ENCODE measurements at regions not wholly inside any gene's neighbourhood (a gene's known extent, or its start where the extent isn't known, plus 50 kb on each side); places are given as distances from the start of the nearest gene placed in this dataset.

DNA sequence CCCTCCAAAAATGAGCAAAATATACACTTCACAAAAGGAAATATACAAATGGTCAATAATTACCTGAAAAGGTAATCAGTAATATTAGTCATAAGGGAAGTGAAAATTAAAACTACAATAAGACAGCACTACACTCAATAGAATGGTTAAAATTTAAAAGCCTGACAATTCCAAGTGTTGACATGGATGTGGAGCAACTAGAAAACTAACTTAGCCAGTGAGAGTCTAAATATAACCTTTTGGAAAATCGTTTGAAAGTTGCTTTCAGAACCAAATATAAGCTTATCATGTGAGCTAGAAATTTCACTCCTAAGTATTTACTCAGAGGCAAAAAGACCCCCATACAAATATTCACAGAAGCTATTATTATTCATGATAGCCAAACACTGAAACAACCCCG is 105.1 kb upstream of the MVB12B start:
- DNase-seq (ENCODE audit: low read depth in 2 of 2): no peak

DNA sequence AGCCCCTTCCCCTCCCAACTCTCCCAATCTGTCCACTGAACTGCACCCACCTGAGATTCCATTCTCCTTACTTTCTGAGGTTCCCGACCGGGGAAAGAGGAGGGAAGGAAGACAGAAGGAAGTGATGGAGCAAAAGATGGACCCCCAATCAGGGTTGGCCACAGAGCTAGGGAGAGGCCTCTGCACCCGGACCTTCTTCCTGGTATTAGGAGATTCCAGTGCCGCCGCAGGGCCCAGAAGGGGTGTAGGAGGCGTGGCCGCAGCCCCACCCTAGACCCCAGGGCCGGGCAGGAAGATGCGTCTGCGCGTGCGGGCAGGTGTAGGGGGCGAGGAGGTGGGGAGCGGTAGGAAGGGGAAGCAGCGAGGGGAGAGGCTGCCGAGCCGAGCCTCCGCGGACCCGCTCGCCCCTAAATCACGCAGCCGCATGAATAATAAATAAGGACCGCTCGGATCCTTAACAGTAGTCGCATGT is 104.2 kb upstream of the MVB12B start:
- no peak for DNase-seq (ENCODE audit: low read depth in 2 of 2)

DNA sequence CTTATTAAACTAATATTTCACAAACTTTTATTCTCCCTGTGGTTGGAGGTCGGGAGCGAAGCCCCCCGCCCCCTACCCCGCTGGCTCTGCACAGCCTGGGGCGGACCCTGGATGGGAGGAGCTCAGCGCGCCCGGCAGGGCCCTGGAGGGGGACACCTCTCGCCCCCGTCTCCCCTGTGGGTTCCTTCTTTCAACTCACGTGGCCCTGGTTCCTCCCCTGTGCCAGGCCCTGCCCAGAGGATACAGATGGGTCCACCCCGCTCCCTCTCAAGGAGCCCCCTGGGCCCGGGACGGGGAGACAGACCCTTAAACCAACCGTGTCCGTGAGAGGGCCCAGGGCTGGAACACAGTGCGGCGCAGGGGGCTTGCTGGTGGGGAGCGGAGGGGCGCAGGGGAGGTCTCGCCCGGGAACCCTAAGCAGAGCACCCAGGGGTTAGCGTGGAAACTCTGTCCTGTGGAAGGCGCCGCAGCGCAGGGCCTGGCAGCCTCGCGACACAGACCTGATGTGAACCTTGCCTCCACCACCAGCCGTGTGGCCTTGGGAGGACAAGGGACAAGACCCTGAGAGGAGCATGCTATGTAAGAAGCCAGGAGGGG is 103.7 kb upstream of the MVB12B start:
- no peak for DNase-seq (ENCODE audit: low read depth in 2 of 2)

DNA sequence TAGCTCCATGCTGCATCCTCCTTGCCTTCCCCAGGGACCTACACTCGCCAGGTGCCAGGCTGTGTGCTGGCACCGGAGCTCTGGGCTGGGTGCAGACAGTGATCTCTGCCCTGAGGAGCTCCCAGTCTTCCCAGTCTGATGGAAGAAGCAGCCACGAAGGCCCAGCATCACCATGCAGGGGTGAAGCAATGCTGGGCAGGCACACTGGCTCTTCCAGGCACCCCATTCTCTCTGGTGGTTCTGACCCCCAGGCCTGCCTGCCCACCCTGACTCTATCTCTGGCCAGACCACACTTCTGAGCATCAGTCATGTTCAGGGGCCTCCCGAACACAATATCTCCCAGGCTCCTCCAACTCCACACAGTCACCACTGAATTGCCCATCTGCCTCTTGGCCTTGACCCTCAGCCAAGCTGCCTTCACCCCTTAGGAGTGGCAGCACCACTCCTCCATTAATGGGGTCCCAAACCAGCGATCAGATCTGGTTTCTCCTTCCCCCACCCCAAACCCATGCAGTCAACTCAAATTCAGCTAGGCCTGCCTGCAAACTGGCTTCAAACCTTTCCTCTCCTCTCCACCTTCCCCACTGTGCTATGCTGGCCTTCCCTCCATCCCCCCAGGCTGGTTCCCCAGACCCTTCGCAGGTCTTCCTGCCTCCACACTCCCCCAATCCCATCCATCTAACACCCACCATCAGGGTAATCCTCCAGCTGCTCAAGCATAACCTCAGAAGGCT is 102.7 kb upstream of the MVB12B start:
- DNase-seq (ENCODE audit: low read depth in 2 of 2): no peak

DNA sequence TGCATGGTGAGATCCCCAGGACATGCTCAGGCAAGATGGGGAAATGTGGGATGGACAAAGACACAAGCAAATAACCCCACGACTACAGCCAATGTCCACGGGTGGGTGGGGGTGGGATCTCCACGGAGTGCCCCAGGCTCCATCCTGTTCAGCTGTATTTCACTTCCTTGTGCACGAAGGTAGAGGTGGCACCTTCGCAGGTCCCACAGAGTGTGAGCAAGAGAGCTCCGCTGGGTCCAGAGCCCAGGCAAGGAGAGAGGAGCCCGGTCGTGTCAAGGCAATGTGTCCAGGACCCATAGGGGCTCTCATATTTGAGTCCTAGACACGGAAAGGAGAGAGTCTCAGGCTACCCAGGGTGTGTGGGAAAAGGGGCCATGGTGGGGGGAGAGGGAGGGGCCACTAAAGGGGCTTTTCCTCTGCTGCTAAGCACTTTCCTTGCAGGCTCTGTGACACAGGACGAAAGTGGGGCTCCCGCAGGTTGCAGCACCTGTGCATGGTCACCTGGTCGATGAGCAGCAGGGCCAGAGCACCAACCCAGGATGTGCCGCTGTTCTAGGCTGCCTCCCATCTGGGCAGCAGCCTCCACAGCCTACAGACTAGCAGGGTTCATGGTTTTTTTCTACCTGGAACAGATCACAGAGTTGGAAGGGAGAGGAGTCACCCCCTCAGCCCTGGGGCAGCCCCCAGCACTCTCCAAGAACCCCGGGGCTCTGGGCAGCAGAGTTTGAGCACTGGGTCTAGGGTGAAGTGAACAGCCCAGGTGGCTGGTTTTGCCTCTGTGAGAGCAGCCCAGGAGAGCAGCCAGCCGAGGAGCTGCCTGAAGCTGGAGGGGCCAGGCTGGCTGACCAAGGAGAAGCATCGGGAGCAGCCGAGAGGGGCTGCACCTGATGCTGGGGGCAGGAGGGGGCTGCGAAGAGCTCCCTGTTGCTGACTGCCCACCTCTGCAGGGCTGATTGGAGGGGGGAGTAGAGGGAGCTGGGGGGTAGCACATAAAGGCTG is 100.7 kb upstream of the MVB12B start:
- DNase-seq (ENCODE audit: low read depth in 2 of 2): no peak

DNA sequence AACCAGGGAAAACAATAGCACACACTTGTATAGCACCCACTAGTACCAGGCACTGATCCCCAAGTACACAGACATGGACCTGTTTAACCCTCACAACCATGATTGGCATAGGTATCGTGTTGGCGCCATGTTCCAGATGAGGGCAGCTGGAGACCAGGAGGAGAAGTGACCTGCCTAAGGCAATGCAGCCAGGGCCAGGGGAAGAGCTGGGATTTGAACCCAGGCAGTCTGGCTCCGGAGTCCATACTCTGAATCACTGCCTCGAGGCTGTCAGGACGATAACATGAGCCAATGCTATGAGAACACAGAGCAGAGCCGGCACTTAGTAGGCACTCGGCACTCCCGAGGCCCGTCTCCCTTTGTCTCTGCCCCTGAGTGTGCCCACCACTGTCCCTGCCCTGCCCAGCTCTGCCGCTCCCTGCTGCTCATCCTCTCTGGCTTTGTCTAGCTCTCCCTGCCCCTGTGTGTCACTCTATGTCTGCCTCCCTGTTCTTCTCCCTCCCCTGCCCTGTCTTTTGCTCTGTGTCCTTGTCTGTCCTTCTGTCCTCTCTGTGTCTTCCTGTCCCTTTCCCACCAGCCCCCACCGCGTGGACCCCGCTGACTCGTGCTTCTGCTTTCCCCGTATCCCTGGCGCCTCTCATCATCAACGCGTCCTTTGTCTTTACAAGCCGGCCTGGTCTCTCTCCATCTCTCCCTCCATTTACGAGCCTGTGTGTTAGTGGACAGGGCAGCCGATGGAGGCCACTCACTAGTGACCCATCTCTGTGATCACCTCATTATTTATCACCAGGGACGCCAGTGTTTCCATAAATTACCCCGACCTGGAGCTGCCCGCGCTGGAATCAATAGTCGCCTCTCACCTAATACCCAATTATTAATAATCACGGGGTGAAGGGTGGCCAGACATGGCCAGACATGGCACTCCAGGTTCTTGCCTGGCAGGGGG is 99.4 kb upstream of the MVB12B start:
- DNase-seq (ENCODE audit: low read depth in 2 of 2): no peak

DNA sequence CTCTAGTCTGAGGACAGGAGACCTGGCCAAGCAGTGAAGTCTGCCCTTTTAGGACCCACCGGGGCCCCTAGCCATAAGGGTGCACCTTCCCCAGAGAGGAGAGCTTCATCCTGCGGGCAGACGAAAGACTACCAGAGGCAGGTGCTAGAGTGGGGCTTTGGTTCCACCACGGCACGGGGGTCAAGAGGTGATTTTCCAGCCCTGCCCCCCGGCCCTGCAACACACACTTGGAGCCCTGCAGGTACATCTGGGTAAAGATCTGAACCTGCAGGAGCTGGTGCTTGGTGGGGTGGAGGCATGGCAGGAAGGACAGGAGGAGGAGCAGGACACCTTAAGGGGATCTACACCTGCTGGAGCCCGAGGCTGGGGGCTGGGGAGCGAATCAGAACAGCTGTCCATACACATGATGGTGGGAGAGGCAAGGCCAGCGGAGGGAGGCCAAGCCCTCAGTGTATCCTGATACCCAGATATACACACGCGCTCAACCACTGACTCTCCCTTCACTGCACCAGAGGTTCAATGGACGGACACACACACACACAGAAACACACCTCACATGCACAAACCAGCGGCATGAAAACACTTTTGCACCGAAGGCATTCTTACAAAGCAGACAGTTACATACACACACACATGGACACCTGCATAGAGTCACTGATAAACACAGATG is 98.4 kb upstream of the MVB12B start:
- no peak for DNase-seq (ENCODE audit: low read depth in 2 of 2)

DNA sequence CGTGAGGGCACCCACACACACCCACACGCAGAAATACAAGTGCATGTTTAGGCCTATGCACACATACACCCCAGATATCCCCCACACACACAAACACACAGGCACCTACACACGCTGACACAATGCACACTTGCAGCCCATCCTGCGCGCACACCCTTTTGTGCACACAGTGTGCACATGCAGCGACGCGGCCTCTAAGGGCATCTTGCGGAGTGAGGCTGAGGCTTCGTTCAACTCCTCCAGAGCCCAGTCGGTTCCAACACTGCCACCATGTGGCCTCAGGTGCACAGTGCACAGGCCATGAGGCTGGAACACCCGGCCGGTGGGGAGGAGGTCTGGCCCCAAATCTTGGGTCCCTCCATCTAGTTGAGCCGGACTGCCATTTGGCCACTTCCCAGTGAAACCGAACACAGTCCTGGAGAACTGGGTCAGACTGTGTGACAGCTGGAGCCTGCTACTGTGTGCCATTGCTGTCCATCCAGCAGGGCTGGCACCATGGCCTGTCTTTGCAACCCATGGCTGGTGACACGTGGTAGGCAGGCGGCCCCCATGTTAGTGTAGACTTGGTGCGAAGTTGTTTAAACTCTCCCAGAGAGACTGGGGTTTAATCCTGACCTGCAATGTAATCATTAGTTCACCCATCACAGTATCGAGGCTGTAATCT is 97.7 kb upstream of the MVB12B start:
- DNase-seq (ENCODE audit: low read depth in 2 of 2): peak; percentile 16 to 42

DNA sequence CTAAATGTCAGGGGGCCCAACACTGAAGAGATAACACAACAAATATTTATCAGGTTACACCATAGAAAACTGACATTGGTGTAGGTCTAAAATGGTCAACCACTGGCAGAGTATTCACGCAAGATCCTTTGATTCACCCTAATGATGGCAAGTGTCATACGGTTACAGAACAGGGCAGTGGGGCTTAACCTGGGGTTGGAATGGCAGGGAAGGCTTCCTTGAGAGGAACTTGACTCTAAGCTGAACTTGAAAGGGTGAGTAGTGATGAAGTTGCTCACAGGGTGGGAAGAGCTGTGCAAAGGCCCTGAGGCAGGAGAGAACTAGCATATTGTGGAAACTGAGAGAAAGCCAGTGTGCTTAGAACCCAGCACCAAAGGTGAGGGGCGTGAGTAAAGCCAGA is 97.1 kb upstream of the MVB12B start:
- no peak for DNase-seq (ENCODE audit: low read depth in 2 of 2)

DNA sequence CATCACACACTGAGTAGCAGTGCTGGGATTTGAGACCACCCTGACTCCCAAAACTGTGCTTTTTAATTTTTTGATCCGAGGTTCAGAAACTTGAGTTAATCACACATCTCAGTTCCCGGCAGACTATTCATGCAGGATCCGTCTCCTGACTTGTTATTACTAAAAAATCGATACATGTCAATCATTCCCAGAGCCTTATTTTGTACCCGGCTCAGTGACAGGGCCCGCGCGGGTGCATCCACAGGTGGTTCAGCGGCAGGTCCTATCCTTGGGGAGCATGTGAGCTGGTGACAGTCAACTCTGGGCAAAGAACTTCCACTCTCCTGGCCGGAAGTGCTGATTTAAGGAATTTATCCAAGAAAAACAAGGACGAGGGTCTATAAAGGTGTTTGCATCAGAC is 95.9 kb upstream of the MVB12B start:
- no peak for DNase-seq (ENCODE audit: low read depth in 2 of 2)

DNA sequence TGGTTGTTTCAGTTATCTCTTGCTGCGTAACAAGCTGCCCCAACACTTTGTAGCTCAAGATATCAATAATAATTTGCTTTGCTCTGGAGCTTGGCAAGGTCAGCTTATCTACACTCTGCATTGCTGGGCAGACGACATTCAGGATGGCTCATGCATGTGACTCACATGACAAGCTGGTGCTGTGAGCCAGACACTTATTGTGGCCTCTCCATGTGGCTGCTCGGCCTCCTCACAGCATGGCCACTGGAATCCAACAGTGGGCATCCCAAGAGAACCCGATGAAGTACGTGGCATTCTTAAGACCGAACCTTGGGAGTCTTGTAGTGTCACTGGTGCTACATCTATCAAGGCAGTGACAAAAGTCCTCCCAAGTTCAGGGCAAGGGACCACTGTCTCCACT is 94.2 kb upstream of the MVB12B start:
- DNase-seq (ENCODE audit: low read depth in 2 of 2): no peak

DNA sequence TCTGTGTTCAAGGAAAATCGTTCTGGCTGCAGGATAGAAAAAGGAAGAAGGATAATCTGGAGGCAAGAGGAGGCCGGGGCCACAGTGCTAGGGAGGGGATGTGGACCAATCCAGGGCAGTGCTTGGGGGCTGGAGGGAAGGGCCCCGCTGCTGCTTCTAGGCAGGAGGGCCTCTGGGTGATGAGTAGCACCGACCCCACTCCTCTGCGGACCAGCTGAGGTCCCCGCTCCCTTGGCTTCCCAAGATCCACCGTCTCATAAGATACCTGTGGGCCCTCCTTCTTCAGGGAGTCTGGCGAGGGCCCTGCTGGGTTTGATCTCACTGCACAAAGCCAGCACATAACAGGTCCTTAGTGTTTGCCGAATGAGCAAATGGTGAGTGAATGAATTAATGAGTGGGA is 93.5 kb upstream of the MVB12B start:
- no peak for DNase-seq (ENCODE audit: low read depth in 2 of 2)

DNA sequence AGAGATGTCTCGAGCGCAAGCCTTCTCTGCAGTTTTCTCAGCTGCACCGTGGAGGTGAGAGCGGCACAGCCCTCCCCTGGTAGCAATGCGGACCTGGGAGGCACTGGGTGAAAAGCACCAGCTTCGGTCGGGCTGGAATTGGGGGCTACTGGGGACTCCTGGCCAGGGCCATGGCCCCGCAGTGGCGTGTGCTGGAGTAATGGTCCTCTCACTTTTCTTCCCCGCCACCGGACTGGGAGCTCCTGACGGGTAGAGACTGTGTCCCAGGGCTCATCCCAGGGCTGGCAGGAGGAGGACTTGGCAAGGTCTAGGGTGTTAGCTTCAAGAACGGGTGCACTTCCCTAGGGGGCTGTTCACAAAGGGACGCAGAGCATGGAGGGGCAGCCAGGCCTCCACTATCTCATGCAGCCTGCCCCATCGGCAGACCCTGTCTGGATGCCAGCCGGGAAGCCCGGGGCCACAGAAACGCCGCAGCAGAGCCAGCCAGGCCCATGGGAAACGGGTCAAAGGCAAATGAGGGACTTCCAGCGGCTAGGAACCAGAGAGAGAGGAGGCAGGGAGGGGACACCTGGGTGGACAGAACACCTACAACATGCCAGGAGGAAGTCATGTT is 92.6 kb upstream of the MVB12B start:
- DNase-seq (ENCODE audit: low read depth in 2 of 2): no peak

DNA sequence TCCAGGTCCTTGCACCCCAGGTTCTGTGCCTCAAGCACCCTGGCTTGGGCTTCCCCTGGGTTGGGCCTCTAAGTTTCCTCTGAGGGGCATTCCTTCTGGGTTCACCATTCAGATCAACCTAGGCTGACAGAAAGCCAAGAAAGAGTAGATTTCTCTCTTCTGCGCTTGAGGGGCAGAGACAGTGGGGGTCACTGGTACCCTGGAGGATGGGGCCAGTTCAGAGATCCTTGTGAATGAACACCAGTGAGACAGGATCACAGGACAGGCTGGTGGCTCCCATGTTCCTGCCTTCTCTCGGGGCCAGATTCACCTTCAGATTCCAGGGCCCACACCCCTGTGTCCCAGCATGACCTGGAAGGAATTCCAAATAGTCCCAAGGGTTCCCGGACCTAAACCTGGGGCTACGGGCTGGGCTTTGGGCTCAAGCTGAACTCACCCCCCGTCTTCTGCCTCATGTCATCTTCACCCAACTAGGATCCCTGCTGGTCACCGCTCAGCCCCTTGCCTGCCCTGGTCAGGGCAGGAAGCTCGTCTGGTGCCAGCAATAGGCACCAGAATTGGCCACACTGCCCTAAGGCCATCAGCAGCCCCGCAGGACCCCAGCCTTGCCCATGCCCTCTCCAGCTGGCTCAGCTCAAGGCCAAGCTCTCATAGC is 91.8 kb upstream of the MVB12B start:
- DNase-seq (ENCODE audit: low read depth in 2 of 2): no peak

DNA sequence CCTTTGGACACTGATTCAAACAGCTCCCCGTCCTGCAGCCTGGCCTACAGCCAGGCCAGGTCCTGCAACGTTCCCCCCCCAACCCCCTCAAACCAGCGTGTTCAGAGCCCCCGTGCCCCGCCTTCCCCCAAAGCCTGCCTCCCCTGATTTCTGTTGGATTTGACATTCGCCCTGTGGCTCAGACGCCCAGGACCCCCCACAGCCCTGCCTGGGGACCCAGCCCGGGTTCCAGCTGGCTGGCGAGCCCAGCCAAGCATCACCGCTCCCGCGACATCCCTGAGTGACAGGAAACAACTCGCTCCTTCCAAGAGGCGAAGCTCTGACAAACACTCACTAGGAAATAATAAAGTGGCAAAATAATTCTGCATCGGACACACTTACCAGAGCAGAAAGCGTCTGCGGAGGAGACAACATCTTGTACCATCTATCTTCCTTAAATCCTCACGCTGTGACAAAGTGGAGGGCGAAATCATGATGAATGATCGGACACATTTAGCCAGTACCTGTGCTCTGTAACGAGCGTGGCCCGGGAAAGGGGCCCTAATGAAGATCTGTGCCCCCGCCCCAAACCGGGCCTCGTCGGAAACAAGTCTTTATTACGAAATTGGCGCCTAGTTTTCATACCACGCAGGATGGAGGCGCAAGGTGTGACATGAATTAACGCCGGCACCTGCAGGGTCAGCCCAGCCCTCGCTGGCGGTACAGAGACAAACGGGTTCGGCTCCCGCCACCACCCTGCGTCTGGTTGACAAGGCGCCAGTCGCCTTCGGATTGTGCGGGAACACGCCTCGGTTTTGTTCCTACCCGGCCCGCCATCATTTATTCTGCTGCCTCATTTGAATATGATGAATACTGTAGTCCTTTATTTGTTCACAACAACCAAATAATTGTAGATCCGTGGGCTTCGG is 91.0 kb upstream of the MVB12B start:
- DNase-seq (ENCODE audit: low read depth in 2 of 2): no peak

DNA sequence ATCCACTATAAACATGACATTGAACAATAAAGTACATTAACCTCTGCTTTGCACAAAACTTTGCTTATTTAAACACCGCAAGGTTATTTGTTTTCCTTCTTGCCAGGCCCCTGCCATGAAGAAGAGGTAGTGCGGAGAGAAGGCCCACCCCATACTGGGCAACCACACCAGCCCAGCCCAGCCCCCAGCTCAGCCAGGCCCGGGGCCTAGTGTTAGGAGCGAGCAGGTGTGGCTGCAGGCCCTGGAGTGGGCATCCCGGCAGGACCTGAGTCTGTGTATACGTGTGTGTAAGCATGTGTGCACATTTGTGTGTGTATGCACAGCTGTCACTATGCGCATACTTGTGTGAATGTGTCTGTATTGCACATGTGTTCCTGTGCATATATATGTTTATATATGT is 90.4 kb upstream of the MVB12B start:
- DNase-seq (ENCODE audit: low read depth in 2 of 2): no peak

DNA sequence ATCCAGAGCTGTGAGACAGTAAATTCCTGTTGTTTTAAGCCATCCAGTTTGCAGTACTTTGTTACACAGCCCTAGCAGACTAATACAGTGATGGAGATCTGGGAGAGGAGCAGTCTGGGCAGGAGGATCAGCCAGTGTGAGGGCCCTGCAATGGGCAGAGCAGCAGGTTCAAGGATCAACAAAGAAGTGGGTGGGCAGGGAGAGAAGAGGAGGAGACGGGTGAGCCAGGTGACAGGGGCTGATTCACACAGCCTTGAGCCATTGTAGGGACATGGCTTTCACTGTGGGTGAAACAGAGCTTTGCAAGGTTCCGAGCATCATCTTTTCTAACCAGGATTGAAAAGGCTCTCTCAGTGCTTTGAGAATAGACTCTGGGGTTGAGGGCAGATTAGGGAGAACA is 88.2 kb upstream of the MVB12B start:
- no peak for DNase-seq (ENCODE audit: low read depth in 2 of 2)

DNA sequence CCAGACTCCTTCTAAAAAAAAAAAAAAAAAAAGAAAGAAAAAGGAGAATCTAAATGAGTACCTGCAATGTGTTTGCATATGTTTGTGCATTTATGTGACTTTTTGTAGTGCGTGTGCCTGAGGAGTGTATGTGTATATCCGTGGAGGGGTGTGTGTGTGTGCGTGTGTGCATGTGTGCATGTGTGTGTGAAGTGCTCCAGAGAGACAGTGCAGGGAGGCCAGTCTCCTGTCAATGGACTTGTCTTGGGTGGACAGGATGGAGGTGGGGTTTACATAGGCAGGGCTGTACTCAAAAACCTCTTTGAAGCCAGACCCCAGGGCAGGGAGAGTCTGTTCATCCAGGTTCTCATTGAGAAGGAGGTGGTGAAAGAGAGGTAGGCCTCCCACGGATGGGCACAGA is 87.1 kb upstream of the MVB12B start:
- no peak for DNase-seq (ENCODE audit: low read depth in 2 of 2)
